ENCODE measurements at regions not wholly inside any gene's neighbourhood (a gene's known extent, or its start where the extent isn't known, plus 50 kb on each side); places are given as distances from the start of the nearest gene placed in this dataset.

GRCh38 chr5:66513130-66513529, 83.1 kb upstream of the MAST4 start:
- H3K4me3 ChIP-seq (ENCODE audit: control insufficient read depth, low read depth, low read length), result no peak overlapping the region
- TF ChIP-seq CTCF (IDR thresholded peaks at IDR 0.05; ENCODE audit: control insufficient read depth, insufficient read depth, low read depth, low read length, missing control alignments), result no peak
- DNase-seq (ENCODE audit: low read depth), result no peak

- H3K4me3 ChIP-seq (ENCODE audit: control insufficient read depth, low read depth, low read length), result no peak overlapping the region
- no peak for DNase-seq (ENCODE audit: low read depth)
These were observed 81.0 kb upstream of the MAST4 start for GRCh38 chr5:66515209-66515608.

GRCh38 chr5:66516550-66516949, 79.6 kb upstream of the MAST4 start:
- DNase-seq (ENCODE audit: low read depth), result no peak
- TF ChIP-seq CTCF (IDR thresholded peaks at IDR 0.05; ENCODE audit: control insufficient read depth, insufficient read depth, low read depth, low read length, missing control alignments), result no peak
- no peak overlapping the region for H3K4me3 ChIP-seq (ENCODE audit: control insufficient read depth, low read depth, low read length)

More at GRCh38 chr5:66515209-66515608, 81.0 kb upstream of the MAST4 start:
- TF ChIP-seq CTCF (IDR thresholded peaks at IDR 0.05; ENCODE audit: control insufficient read depth, insufficient read depth, low read depth, low read length, missing control alignments), result no peak

GRCh38 chr5:66517351-66517750, 78.8 kb upstream of the MAST4 start:
- no peak overlapping the region for H3K4me3 ChIP-seq (ENCODE audit: control insufficient read depth, low read depth, low read length)
- DNase-seq (ENCODE audit: low read depth), result no peak
- TF ChIP-seq CTCF (IDR thresholded peaks at IDR 0.05; ENCODE audit: control insufficient read depth, insufficient read depth, low read depth, low read length, missing control alignments), result no peak

- H3K4me3 ChIP-seq (ENCODE audit: control insufficient read depth, low read depth, low read length), result no peak overlapping the region
- no peak for DNase-seq (ENCODE audit: low read depth)
- TF ChIP-seq CTCF (IDR thresholded peaks at IDR 0.05; ENCODE audit: control insufficient read depth, insufficient read depth, low read depth, low read length, missing control alignments), result no peak
These were observed 78.1 kb upstream of the MAST4 start for GRCh38 chr5:66518052-66518451.

GRCh38 chr5:66518753-66519152, 77.4 kb upstream of the MAST4 start:
- DNase-seq (ENCODE audit: low read depth), result no peak
- no peak overlapping the region for H3K4me3 ChIP-seq (ENCODE audit: control insufficient read depth, low read depth, low read length)
- no peak for TF ChIP-seq CTCF (IDR thresholded peaks at IDR 0.05; ENCODE audit: control insufficient read depth, insufficient read depth, low read depth, low read length, missing control alignments)

- H3K4me3 ChIP-seq (ENCODE audit: control insufficient read depth, low read depth, low read length), result no peak overlapping the region
- no peak for TF ChIP-seq CTCF (IDR thresholded peaks at IDR 0.05; ENCODE audit: control insufficient read depth, insufficient read depth, low read depth, low read length, missing control alignments)
- DNase-seq (ENCODE audit: low read depth), result no peak
These were observed 76.6 kb upstream of the MAST4 start for GRCh38 chr5:66519626-66520025.
